GM12864 (cell line): ENCODE measurements at regions not wholly inside any gene's neighbourhood (a gene's known extent, or its start where the extent isn't known, plus 50 kb on each side); places are given as distances from the start of the nearest gene placed in this dataset.

Experiments used
- DNase-seq: peaks from one replicate; pipeline ENCODE4 v3.0.0-alpha.2; 2011; ENCODE audit warnings: low read depth
- H3K4me3 ChIP-seq: 2 replicates; pipeline ENCODE4 v1.5.1; 2011; ENCODE audit warnings: mild to moderate bottlenecking, low read depth, low read length, control low read depth
- TF ChIP-seq, protein P1 (sequence below): IDR thresholded peaks from 2 replicates; pipeline ENCODE4 v1.5.1; 2011; ENCODE audit warnings: low read depth, mild to moderate bottlenecking, moderate library complexity, low read length, control low read depth, inconsistent platforms; ENCODE audit errors: missing control alignments

DNA sequence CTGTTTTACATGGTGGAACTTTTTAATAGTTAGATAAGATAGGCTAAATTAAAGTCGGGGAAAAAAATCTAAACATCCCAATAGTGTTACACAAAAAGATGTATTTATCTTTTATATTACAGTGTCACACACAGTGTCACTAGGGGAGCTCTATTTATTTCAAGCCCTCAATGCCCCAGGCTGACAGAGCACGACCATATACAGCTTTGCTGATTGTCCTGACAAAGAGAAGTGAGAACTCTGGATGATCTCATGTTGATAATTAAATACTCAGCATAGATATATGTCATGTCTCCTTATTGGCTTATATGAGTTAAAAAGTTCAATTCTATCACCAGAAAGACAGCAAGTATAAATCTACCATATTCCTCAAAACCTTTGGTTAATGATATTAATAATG lies 594.3 kb downstream of the LRFN5 start:
- TF ChIP-seq, protein P1, sequence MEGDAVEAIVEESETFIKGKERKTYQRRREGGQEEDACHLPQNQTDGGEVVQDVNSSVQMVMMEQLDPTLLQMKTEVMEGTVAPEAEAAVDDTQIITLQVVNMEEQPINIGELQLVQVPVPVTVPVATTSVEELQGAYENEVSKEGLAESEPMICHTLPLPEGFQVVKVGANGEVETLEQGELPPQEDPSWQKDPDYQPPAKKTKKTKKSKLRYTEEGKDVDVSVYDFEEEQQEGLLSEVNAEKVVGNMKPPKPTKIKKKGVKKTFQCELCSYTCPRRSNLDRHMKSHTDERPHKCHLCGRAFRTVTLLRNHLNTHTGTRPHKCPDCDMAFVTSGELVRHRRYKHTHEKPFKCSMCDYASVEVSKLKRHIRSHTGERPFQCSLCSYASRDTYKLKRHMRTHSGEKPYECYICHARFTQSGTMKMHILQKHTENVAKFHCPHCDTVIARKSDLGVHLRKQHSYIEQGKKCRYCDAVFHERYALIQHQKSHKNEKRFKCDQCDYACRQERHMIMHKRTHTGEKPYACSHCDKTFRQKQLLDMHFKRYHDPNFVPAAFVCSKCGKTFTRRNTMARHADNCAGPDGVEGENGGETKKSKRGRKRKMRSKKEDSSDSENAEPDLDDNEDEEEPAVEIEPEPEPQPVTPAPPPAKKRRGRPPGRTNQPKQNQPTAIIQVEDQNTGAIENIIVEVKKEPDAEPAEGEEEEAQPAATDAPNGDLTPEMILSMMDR: no peak
- H3K4me3 ChIP-seq: no peak overlapping the region
- no peak for DNase-seq

DNA sequence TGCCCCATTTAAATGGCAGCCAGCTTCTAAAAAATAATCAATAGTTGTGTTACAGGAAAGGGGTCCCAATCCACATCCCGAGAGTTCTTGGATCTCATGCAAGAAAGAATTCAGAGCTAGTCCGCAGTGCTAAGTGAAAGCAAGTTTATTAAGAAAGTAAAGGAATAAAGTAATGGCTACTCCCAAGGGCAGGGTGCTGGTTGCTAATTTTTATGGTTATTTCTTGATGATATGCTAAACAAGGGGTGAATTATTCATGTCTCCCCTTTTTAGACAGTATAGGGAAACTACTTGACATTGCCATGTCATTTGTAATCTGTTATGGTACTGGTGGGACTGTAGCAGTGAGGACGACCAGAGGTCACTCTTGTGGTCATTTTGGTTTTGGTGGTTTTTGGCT lies 591.3 kb downstream of the LRFN5 start:
- no peak for DNase-seq
- TF ChIP-seq, protein P1: no peak
- no peak overlapping the region for H3K4me3 ChIP-seq

DNA sequence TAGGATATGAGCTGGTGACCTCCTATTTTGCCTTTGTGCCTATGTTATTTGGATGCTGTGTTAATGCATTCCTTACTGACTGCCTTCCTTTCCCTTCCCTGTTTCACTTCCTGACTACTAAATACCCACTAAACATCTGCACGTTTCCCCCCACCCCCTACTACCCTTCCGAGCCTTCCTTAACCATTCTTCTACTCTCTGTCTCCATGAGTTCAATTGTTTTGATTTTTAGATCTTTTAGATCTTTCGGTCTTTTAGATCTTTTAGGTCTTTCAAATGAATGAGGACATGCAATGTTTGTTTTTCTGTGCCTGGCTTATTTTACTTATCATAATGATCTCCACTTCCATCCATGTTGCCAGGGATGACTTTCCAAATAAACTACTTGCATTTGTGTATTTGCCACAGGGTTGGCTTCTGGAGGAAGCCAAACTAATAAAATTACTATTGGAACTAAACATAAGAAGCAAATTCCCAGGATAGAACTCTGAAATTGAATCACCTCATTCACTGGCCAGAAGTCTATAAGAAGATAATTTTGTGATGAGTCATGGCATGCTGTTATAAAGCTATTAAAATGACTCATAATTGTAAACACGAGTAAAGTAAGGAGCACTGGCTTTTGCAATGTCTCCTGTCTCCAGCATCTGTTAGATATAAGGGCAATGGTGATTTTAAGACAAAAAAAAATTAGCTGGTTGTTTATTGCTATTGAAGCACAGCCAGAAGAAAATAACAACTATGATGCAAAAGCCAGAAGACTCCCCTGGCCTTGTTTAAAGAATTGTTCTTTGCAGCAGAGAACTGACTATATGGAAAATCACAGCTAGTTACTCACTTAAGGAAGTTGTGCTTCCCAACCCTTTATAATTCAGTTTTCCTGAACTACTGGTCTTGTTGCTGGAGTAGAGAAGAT lies 586.3 kb downstream of the LRFN5 start:
- TF ChIP-seq, protein P1: no peak
- no peak for DNase-seq
- H3K4me3 ChIP-seq: no peak overlapping the region

DNA sequence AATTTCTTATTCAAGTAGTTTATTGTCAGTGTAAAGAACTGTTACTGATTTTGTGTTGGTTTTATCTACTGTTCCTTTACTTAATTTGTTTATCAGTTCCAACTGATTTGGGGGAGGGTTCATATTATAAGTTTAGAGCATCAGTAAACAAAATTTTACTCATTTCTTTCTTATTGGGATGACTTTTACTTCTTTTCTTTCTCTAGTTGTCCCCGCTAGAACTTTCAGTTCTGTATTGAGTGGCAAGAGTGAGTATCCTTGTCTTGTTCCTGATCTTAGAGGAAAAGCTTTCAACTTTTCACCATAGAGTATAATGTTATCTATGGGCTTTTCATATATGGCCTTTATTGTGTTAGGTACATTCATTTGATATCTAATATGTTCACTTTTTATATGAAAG lies 584.1 kb downstream of the LRFN5 start:
- no peak for DNase-seq
- no peak overlapping the region for H3K4me3 ChIP-seq
- TF ChIP-seq, protein P1: no peak

DNA sequence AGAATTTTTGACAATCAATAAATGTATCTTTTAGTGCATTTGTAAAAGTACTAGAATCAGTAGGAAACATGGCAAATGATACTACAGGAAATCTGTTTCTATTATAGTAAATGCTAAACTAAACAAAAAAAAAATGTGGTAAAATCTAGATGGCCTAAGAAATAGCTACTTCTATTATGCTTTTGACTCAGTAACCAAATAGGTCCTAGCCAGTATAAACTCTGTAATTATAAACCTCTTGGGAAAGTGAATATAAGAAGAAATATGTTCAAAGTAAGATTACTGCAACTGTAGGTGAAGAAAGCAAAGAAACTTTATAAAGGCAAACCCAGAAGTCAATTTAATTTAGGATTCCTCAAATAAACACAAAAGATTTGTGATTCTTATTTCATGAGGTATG lies 581.2 kb downstream of the LRFN5 start:
- TF ChIP-seq, protein P1: no peak
- no peak overlapping the region for H3K4me3 ChIP-seq
- no peak for DNase-seq

DNA sequence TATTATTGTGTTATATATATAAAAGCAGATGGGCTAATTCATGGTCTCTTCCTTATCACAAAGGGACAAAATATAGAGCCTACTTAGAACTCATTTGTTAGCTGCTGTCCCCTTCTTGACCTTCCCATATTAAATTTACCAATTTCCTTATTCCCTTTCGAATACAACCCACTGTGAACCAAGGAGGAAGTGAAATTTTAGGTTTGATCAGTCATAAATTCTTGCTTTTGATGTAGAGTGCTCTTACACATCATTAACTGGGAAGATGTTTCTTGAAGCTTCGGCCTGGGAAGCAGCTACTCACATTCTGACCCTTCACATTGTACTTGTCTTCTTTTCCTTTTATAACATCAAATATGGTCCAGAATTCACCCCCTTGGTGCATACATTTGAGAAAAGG lies 579.0 kb downstream of the LRFN5 start:
- no peak for DNase-seq
- no peak overlapping the region for H3K4me3 ChIP-seq
- TF ChIP-seq, protein P1: no peak

DNA sequence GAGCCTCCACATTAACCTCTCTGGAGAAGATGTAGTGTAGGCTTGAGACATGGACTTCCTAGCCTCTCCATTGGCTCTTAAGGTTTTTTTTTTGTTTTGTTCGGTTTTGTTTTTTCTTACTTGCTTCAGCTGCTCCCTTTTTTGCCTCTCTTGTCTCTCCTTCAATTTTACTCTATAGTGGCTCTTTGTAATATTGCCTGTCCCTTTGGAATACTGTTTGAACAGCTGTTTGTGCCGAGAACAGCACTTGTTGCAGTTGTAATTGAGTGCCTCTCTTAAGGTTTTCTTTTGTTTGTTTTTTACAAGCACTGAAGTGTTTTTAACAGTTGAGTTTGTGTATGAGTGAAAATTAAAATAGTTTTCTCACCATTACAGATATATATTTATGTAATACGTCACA lies 567.7 kb downstream of the LRFN5 start:
- TF ChIP-seq, protein P1: no peak
- H3K4me3 ChIP-seq: no peak overlapping the region
- no peak for DNase-seq
